Stimulated activated CD4-positive, alpha-beta T cell treated with anti-CD3 and anti-CD28 coated beads, Interleukin-2, amount 100 ng/mL, for 4 hours (primary cell): ENCODE measurements at regions not wholly inside any gene's neighbourhood (a gene's known extent, or its start where the extent isn't known, plus 50 kb on each side); places are given as distances from the start of the nearest gene placed in this dataset.
"Not testable (repeated sequence)": the region's sequence is repeated elsewhere in the genome, so short reads cannot be mapped to it uniquely, and the experiment has no call there.

Source experiments
- DNase-seq: peaks from one replicate; pipeline ENCODE4 v3.0.0-alpha.2; 2020; ENCODE audit warnings: low read depth

- no peak for DNase-seq
Observed at GRCh38 chr2:176766005-176766404, 446.6 kb upstream of the HNRNPA3 start.

GRCh38 chr2:176768185-176768584, 444.4 kb upstream of the HNRNPA3 start:
- no peak for DNase-seq

GRCh38 chr2:176769021-176769420, 443.6 kb upstream of the HNRNPA3 start:
- no peak for DNase-seq

- no peak for DNase-seq
Observed at GRCh38 chr2:176769499-176770370, 442.9 kb upstream of the HNRNPA3 start.

GRCh38 chr2:176772816-176773215, 439.8 kb upstream of the HNRNPA3 start:
- no peak for DNase-seq

- no peak for DNase-seq
Observed at GRCh38 chr2:176774766-176775451, 437.7 kb upstream of the HNRNPA3 start.

- DNase-seq = no peak
Observed at GRCh38 chr2:176777262-176777661, 435.3 kb upstream of the HNRNPA3 start.

GRCh38 chr2:176779917-176780316, 432.7 kb upstream of the HNRNPA3 start:
- DNase-seq = no peak

GRCh38 chr2:176780348-176780747, 432.2 kb upstream of the HNRNPA3 start:
- no peak for DNase-seq

GRCh38 chr2:176781570-176782217, 430.9 kb upstream of the HNRNPA3 start:
- no peak for DNase-seq

- DNase-seq = no peak
Observed at GRCh38 chr2:176784633-176785200, 427.9 kb upstream of the HNRNPA3 start.

- DNase-seq = no peak
Observed at GRCh38 chr2:176789751-176790150, 422.8 kb upstream of the HNRNPA3 start.

- no peak for DNase-seq
Observed at GRCh38 chr2:176790468-176790867, 422.1 kb upstream of the HNRNPA3 start.

- no peak for DNase-seq
Observed at GRCh38 chr2:176793792-176794191, 418.8 kb upstream of the HNRNPA3 start.

GRCh38 chr2:176794392-176794791, 418.2 kb upstream of the HNRNPA3 start:
- no peak for DNase-seq

- no peak for DNase-seq
Observed at GRCh38 chr2:176795823-176796222, 416.8 kb upstream of the HNRNPA3 start.

- DNase-seq = not testable (repeated sequence)
Observed at GRCh38 chr2:176796677-176797076, 415.9 kb upstream of the HNRNPA3 start.

- DNase-seq = no peak
Observed at GRCh38 chr2:176804392-176804791, 408.2 kb upstream of the HNRNPA3 start.

- DNase-seq = no peak
Observed at GRCh38 chr2:176805345-176805744, 407.2 kb upstream of the HNRNPA3 start.

- no peak for DNase-seq
Observed at GRCh38 chr2:176812246-176812775, 400.3 kb upstream of the HNRNPA3 start.

- no peak for DNase-seq
Observed at GRCh38 chr2:176813156-176813555, 399.4 kb upstream of the HNRNPA3 start.

GRCh38 chr2:176813621-176814049, 399.0 kb upstream of the HNRNPA3 start:
- DNase-seq = no peak
